Tibial nerve (tissue), 4 donors: ENCODE measurements at regions not wholly inside any gene's neighbourhood (a gene's known extent, or its start where the extent isn't known, plus 50 kb on each side); places are given as distances from the start of the nearest gene placed in this dataset.

Source experiments
- DNase-seq, 2 donors: peaks; one replicate each; pipeline ENCODE4 v3.0.0-alpha.2; 2019; ENCODE audit warnings: low spot score in 2 of 2
- H3K27ac ChIP-seq, 4 donors: fragments of 200-600 bp; sonication (generic) in 3 of 4; one replicate each; pipeline ENCODE4 v1.5.1; 2017 to 2019; ENCODE audit warnings: mild to moderate bottlenecking in 1 of 4
- H3K27me3 ChIP-seq, 2 donors: fragments of 200-600 bp; sonication (generic) in 1 of 2; one replicate each; pipeline versions ENCODE4 v1.5.1 to v1.6.0; 2017 to 2019
- H3K36me3 ChIP-seq, 3 donors: fragments of 200-600 bp; sonication (generic); one replicate each; pipeline ENCODE4 v1.5.1; 2018 to 2019
- H3K4me1 ChIP-seq, 4 donors: fragments of 200-600 bp; sonication (generic) in 3 of 4; one replicate each; pipeline ENCODE4 v1.5.1; 2017 to 2019
- H3K4me3 ChIP-seq, 4 donors: fragments of 200-600 bp; sonication (generic) in 3 of 4; one replicate each; pipeline ENCODE4 v1.5.1; 2017 to 2019; ENCODE audit warnings: mild to moderate bottlenecking in 1 of 4, moderate library complexity in 1 of 4
- H3K9me3 ChIP-seq, 4 donors: fragments of 200-600 bp; sonication (generic) in 3 of 4; one replicate each; pipeline ENCODE4 v1.5.1; 2017 to 2019
- CTCF ChIP-seq, 5 experiments: fragments of 200-600 bp in 3 of 5; fragments of 450-650 bp in 2 of 5; sonication (generic) in 3 of 5; IDR thresholded peaks; one replicate each; pipeline ENCODE4 v1.5.1; 2016 to 2019; ENCODE audit warnings: antibody characterized with exemption in 5 of 5, mild to moderate bottlenecking in 3 of 5, moderate library complexity in 2 of 5
- EP300 ChIP-seq, 2 donors: sonication (generic); formaldehyde crosslinking; IDR thresholded peaks; one replicate each; pipeline ENCODE4 v1.6.1; 2017; ENCODE audit warnings: antibody characterized with exemption in 2 of 2, mild to moderate bottlenecking in 1 of 2
- POLR2A ChIP-seq, 2 donors: fragments of 450-650 bp; IDR thresholded peaks; one replicate each; pipeline ENCODE4 v1.6.1; 2017; ENCODE audit warnings: antibody characterized with exemption in 2 of 2, mild to moderate bottlenecking in 2 of 2, moderate library complexity in 2 of 2
- whole genome bisulfite sequencing, 2 donors: methylation state at CpG; one replicate each; pipeline ENCODE4 v1.1.5; 2018; 5-methylcytosine and 5-hydroxymethylcytosine counted together

DNA sequence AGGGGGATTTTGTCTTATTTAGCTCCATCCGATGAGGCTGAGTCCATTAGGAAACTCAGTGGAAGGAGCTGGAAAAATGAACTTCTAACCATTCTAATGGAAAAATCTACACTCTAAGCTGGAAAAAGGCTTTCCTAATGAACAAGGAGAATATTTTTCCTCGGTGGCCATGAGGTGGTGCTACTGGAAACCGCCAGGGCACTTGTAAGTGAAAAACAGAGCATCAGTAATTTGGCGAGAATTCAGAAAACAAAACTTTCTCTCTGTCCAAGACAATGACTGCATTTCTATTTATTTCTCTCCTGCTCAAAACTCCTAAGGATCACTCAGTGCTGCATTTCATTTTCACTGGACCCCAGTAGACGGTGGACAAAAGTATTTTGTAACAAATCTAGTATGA lies 237.6 kb downstream of the TENT4A start:
- no peak for DNase-seq
- Histone ChIP-seq H3K27me3 (no peaks in the 10 kb centered on the region), H3K4me1 (no peaks in the 10 kb centered on the region), H3K9me3 (no peaks in the 10 kb centered on the region), H3K27ac (no peak overlapping the region), H3K36me3 (no peaks in the 10 kb centered on the region), H3K4me3 (no peak overlapping the region)
- TF ChIP-seq POLR2A (IDR thresholded peaks at IDR 0.05) (no peak), CTCF (IDR thresholded peaks at IDR 0.05) (no peak), EP300 (IDR thresholded peaks at IDR 0.05) (no peak)
- 13 to 21% methylated on average over 5 of the region's 5 CpGs for WGBS, 2 donors

- no peak for DNase-seq
- Histone ChIP-seq H3K4me3 (no peak overlapping the region), H3K4me1 (no peaks in the 10 kb centered on the region), H3K27me3 (no peaks in the 10 kb centered on the region), H3K27ac (no peak overlapping the region), H3K36me3 (no peaks in the 10 kb centered on the region), H3K9me3 (no peaks in the 10 kb centered on the region)
- TF ChIP-seq POLR2A (IDR thresholded peaks at IDR 0.05) (no peak), EP300 (IDR thresholded peaks at IDR 0.05) (no peak), CTCF (IDR thresholded peaks at IDR 0.05) (no peak)
- 93 to 96% methylated on average over 2 of the region's 2 CpGs for WGBS, 2 donors
These were observed 247.9 kb downstream of the TENT4A start for GRCh38 chr5:6961123-6961522.

GRCh38 chr5:6961837-6962635 lies 248.8 kb downstream of the TENT4A start:
- TF ChIP-seq EP300 (IDR thresholded peaks at IDR 0.05) (no peak), POLR2A (IDR thresholded peaks at IDR 0.05) (no peak), CTCF (IDR thresholded peaks at IDR 0.05) (no peak)
- 65 to 67% methylated on average over 12 of the region's 12 CpGs for WGBS, 2 donors
- Histone ChIP-seq H3K9me3 (no peaks in the 10 kb centered on the region), H3K4me3 (no peak overlapping the region), H3K27ac (no peak overlapping the region), H3K27me3 (no peaks in the 10 kb centered on the region), H3K36me3 (no peaks in the 10 kb centered on the region), H3K4me1 (no peaks in the 10 kb centered on the region)
- no peak for DNase-seq

DNA sequence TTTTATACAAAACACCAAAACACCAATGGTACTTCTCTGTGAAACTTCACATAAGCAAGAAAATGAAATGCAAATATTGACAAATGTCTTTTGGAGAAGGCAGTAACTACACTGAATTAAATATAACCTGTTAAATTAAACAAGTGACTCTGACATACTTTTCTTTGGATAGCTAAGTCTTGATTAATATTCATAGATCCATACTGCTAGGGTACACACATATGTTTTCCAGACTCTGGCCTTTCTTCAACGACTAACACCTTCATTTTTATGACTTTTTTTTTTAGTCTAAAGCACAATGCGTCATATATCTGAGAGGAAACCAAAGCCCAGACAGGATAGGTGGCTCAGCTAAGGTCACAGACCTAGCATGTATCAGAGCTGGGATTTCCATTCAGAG lies 263.7 kb downstream of the TENT4A start:
- Histone ChIP-seq H3K27me3 (no peaks in the 10 kb centered on the region), H3K4me3 (no peak overlapping the region), H3K36me3 (no peaks in the 10 kb centered on the region), H3K27ac (no peak overlapping the region), H3K4me1 (no peaks in the 10 kb centered on the region), H3K9me3 (no peaks in the 10 kb centered on the region)
- no peak for DNase-seq
- no peak for TF ChIP-seq EP300 (IDR thresholded peaks at IDR 0.05)
- no peak for TF ChIP-seq POLR2A (IDR thresholded peaks at IDR 0.05)
- no peak for TF ChIP-seq CTCF (IDR thresholded peaks at IDR 0.05)
- whole genome bisulfite sequencing, 2 donors: 57 to 61% methylated on average over 2 of the region's 2 CpGs

GRCh38 chr5:6979061-6979460 lies 265.8 kb downstream of the TENT4A start:
- no peak overlapping the region for H3K27ac ChIP-seq
- no peak for DNase-seq
- TF ChIP-seq POLR2A (IDR thresholded peaks at IDR 0.05) (no peak), EP300 (IDR thresholded peaks at IDR 0.05) (no peak), CTCF (IDR thresholded peaks at IDR 0.05) (no peak)
- H3K9me3 ChIP-seq: no peaks in the 10 kb centered on the region
- no peaks in the 10 kb centered on the region for H3K36me3 ChIP-seq
- H3K4me3 ChIP-seq: no peak overlapping the region
- no peaks in the 10 kb centered on the region for H3K27me3 ChIP-seq
- no peaks in the 10 kb centered on the region for H3K4me1 ChIP-seq
